LoVo (cell line): ENCODE measurements at regions not wholly inside any gene's neighbourhood (a gene's known extent, or its start where the extent isn't known, plus 50 kb on each side); places are given as distances from the start of the nearest gene placed in this dataset.
A peak's percentile ranks its signal among the peaks of the same experiment; 100 is the strongest.

Experiments used
- DNase-seq: peaks from one replicate; pipeline ENCODE4 v3.0.0-alpha.2; 2016; ENCODE audit warnings: low spot score

- no peak for DNase-seq
These were observed 190.9 kb downstream of the IRS2 start for GRCh38 chr13:109595471-109595870.

GRCh38 chr13:109593230-109593629 is 193.2 kb downstream of the IRS2 start:
- peak; percentile 67 for DNase-seq

- DNase-seq = peak; percentile 69
These were observed 193.6 kb downstream of the IRS2 start for GRCh38 chr13:109592770-109593169.

- peak; percentile 12 for DNase-seq
These were observed 198.7 kb downstream of the IRS2 start for GRCh38 chr13:109587689-109588088.

GRCh38 chr13:109586509-109587346 is 199.7 kb downstream of the IRS2 start:
- DNase-seq = peak; percentile 81

- DNase-seq = no peak
These were observed 201.5 kb downstream of the IRS2 start for GRCh38 chr13:109584844-109585361.

- DNase-seq = no peak
These were observed 209.1 kb downstream of the IRS2 start for GRCh38 chr13:109577191-109577700.

GRCh38 chr13:109576331-109576813 is 210.0 kb downstream of the IRS2 start:
- DNase-seq = no peak

- no peak for DNase-seq
These were observed 210.6 kb downstream of the IRS2 start for GRCh38 chr13:109575821-109576220.

GRCh38 chr13:109572389-109572788 is 214.0 kb downstream of the IRS2 start:
- no peak for DNase-seq

- DNase-seq = no peak
These were observed 216.2 kb downstream of the IRS2 start for GRCh38 chr13:109569958-109570711.

GRCh38 chr13:109568339-109568818 is 218.0 kb downstream of the IRS2 start:
- DNase-seq = no peak

GRCh38 chr13:109567315-109567714 is 219.1 kb downstream of the IRS2 start:
- no peak for DNase-seq

- no peak for DNase-seq
These were observed 220.5 kb downstream of the IRS2 start for GRCh38 chr13:109565877-109566276.

GRCh38 chr13:109548374-109548773 is 238.0 kb downstream of the IRS2 start:
- no peak for DNase-seq

GRCh38 chr13:109547942-109548341 is 238.4 kb downstream of the IRS2 start:
- DNase-seq = no peak

- DNase-seq = no peak
These were observed 240.5 kb downstream of the IRS2 start for GRCh38 chr13:109545931-109546330.

- DNase-seq = no peak
These were observed 245.3 kb downstream of the IRS2 start for GRCh38 chr13:109541081-109541480.

GRCh38 chr13:109537584-109537983 is 248.8 kb downstream of the IRS2 start:
- no peak for DNase-seq

- DNase-seq = no peak
These were observed 253.0 kb downstream of the IRS2 start for GRCh38 chr13:109533350-109533749.

GRCh38 chr13:109529964-109530363 is 256.4 kb downstream of the IRS2 start:
- no peak for DNase-seq

GRCh38 chr13:109521719-109522118 is 264.7 kb downstream of the IRS2 start:
- DNase-seq = no peak

GRCh38 chr13:109517517-109517916 is 268.9 kb downstream of the IRS2 start:
- DNase-seq = no peak
